GM19023 (cell line): ENCODE measurements at regions not wholly inside any gene's neighbourhood (a gene's known extent, or its start where the extent isn't known, plus 50 kb on each side); places are given as distances from the start of the nearest gene placed in this dataset.

Experiments
- ATAC-seq: cut with Tn5 transposase; IDR thresholded peaks from one replicate; pipeline ENCODE4 v1.9.1; 2021; ENCODE audit warnings: mild to moderate bottlenecking, moderate library complexity; ENCODE audit not compliant: unreplicated experiment

DNA sequence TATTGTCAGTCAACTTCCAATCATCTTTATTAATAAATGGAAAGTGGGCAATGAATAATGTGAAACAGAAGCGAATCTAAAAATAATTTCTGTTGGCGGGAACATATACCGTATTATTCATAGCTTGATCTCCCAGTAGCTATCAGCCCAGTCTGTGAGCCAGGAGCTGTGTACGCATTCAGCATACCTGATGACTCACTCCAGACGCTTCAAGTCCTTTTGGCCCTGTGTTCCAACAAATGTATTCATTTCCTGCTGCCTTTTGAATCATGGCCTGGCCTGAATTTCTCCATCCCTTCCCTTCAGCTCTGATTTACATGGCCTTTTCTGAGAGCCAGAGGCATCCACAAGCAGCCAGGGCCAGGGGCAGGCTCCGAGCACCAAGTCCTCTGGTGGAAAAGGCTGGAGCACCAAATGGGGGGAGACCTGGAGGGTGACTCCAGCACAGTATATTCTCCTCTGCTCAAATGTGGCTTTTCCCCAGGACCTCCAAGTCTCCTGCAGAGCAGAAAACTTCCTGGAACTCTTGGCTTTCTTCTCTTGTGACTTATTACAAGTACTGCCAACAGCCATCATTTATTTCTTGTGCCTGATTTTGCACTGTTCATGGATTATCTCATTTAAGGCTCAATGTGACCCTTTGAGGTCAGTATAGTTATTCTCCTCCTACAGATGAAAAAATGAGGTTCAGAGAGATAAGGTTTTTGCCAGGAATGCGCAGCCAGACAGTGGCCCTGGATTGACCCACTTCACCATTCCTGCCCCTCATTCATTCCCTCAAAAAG, 108.7 kb downstream of the EN1 start:
- ATAC-seq: no peak

- ATAC-seq: no peak
These were observed 109.3 kb downstream of the EN1 start for GRCh38 chr2:118738106-118738505.

DNA sequence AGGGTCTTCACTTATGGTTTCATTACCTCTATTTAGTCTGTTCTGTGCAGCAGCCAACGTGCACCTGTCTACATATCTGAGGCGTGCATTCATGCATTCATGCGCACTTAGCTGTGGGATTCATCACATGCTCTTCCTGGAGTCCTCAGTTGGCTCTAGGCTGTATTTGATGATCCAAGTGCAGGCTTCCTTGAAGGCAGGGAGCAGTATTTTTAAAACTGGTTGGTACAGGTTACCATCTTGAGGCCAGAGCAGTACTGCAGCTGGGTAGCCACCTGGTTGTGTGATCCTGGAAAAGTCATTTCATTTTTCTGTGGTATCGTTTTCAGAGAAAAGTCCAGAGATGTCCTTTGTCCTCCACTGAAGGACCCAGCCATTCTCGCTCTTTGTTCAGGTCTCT, 109.8 kb downstream of the EN1 start:
- ATAC-seq: no peak

DNA sequence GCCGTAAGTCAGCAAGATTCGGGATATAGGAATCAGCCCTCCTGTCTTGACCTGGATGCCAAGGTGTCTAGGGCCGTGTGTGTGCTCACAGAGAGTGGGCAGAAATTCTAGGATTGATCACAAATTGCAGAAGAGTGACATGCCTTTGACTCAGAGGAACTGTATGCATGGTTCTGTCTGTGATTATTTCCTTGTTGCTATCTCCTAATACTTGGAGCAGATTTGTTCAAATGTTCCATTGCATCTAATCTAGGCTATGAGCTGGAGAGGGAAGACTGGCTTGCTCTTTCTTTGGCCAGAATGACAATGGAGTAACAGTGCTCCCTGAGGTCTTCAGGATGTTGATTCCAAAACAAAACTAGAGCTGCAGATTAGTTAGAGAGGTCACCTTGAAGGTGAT, 115.0 kb downstream of the EN1 start:
- no peak for ATAC-seq

GRCh38 chr2:118731413-118731812, 116.0 kb downstream of the EN1 start:
- no peak for ATAC-seq

DNA sequence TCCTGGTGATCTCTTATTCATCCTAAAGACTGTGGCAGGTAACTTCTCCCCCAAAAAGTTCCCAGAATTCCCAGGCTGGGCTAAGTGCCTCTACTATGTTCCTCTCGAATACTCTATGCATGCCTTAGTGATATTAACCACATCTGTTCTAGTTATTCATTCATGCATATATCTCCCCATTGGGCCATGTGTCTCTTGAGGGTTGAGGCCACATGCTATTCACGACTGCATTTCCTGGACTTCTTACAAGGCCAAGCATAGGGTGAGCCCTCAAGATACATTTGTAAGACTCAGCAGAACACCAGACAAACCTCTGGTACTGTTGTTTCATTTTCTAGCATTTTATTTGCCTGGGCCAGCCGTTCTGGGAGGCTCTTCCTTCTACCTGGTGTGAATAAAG, 117.0 kb downstream of the EN1 start:
- no peak for ATAC-seq

DNA sequence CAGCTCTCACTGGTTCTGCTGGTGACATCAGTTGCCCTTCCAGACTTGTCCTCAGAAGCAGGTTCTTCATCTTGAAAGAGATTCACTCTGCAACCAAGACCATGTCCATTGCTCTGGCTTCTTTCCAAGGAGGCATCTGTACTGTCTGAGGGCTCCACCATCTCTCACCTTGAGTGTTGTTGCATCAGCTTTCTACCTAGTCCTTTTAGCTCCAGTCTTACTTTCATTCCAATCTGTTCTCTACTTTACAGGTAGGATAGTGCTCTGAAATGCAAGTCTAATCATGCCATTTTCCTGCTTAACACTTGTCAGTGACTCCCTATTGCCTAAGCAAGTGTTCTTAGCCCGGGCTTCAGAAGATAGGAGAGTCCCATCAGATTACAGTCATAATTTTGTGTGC, 117.7 kb downstream of the EN1 start:
- no peak for ATAC-seq

- no peak for ATAC-seq
These were observed 118.5 kb downstream of the EN1 start for GRCh38 chr2:118728984-118729383.

DNA sequence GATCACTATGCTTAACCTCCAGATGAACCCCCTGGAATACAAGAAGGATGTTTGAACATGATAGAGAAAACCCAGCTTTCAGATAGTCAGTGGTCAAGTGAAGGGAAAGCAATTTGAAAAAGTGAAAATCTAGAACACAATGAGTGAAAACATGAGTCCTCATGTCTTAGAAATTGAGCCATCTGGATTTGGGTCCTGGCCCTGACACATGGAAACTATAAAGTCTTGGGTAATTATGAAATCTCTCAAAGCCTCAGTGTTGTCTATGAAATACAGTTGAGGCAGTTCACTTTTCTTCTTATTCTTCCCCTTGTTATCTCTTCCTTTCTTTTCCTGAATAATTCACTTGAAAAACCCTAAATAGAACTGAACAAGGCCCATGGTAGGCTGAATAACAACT, 120.6 kb downstream of the EN1 start:
- no peak for ATAC-seq

- no peak for ATAC-seq
These were observed 124.1 kb downstream of the EN1 start for GRCh38 chr2:118723394-118723793.

- no peak for ATAC-seq
These were observed 124.5 kb downstream of the EN1 start for GRCh38 chr2:118722976-118723375.

DNA sequence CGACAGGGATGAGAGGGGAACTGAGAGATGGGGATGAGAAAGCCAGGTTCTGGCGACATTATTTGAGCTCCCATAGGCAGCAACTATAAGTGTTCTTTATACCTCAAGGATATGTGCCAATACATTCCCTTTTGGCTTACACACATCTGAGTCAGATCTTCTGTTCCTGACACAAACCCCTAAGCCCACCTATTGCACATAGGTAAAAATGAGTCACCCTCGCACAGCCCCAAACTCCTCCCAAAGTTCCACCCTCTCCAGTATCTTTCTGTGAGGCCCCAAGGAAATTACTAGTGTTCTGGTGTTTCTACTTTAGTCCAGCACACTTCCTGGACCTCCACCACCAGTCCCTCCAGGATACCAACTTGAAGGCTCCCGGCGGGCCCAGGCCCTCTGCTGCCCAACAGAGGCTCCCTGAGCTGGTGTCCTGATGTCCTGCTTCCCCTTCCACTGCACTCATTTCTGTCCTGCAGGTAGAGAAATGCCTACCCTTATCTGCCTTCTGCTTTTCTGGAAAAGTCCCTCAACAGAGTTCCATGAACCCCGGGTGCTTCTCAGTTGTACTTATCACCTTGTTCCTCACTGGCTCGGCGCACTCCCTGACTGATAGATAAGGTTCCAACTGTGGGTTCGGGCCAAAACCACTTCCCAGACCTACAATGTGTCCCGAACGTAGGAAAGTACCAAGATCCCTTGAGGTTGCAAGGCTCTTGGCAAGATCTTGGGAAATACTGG, 125.5 kb downstream of the EN1 start:
- ATAC-seq: no peak

DNA sequence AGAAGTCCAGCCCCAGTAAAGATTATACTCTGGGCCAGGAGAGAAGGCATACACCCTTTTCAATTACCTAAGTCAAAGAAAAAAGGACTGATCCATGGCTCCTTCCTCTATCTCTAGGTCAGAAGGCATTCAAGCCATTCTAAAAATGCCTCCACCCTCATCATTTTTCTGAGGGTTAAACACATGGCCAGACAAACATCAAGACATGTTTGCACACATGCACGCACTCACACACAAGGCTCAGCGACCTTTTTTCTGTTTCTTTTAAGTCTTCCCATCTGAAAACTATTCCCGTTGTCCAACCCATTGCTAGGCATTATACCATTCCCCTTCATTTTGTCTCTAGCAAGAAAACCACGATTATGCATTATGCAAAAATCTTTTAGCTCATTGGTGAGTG, 126.6 kb downstream of the EN1 start:
- ATAC-seq: no peak

DNA sequence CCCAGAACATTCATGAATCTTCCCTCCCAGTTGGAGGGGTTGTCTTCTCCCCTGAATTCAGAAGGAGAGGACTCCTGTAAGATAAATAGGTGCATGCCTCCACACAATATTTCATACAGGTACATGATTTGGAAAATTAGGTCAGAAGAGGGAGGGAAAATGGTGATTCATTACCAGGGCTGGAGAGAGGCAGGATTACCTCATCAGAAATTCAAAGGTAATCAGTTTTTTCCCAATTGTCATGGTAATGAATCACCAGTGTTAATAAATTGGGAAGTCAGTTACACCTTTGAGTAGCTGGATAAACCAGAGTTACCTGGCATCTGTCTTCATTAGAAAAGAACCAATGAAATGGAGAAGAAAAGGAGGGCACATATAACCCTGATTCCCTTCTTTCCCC, 128.5 kb downstream of the EN1 start:
- ATAC-seq: no peak

- no peak for ATAC-seq
These were observed 131.3 kb downstream of the EN1 start for GRCh38 chr2:118716102-118716501.

GRCh38 chr2:118714118-118714517, 133.3 kb downstream of the EN1 start:
- ATAC-seq: no peak

GRCh38 chr2:118711603-118712002, 135.8 kb downstream of the EN1 start:
- ATAC-seq: no peak

- no peak for ATAC-seq
These were observed 137.0 kb downstream of the EN1 start for GRCh38 chr2:118710481-118710880.

DNA sequence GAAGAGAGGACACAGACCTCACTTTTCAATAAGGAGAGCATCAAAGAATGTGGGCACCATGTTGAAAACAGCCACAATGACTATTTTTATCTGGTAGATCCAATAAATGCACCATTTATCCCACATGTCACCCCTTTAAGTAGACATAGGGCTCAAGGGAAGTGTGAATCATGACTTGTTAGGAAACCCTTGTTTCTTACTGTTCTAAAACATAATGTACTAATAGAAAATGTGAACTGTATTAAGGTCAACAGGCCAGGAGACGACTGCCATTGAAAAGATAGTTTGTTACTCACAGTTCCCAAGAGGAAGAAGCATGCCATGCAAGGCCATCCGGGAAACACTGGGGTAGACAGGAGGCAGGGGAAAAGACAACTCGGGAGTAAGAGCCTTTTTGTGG, 137.7 kb downstream of the EN1 start:
- ATAC-seq: no peak

DNA sequence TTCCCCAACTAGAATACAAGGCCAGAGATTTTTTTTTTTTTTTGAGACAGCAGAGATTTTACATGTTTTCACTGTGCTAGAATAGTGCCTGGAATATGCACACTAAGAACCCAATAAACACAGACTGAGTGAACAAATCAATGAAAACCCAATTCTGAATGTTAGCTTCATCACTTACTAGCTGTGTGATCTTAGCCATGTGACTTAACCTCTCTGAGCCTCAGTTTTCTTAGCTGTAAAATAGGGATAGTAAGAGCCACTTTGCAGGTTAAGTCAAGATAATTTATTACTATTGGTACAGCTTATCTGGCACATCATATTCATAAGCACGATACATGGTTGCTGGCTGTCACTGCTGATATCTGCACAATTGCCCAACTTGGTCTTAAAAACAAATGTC, 140.6 kb downstream of the EN1 start:
- ATAC-seq: no peak

GRCh38 chr2:118706371-118706770, 141.1 kb downstream of the EN1 start:
- ATAC-seq: no peak

GRCh38 chr2:118705032-118705431, 142.4 kb downstream of the EN1 start:
- no peak for ATAC-seq
